Testis (tissue), 2 donors: ENCODE measurements at regions not wholly inside any gene's neighbourhood (a gene's known extent, or its start where the extent isn't known, plus 50 kb on each side); places are given as distances from the start of the nearest gene placed in this dataset.

Experiments used
- CTCF ChIP-seq, 3 experiments: fragments of 450-650 bp in 2 of 3; fragments of 200-600 bp in 1 of 3; sonication (generic) in 1 of 3; IDR thresholded peaks; one replicate each; pipeline ENCODE4 v1.5.1; 2016 to 2019; ENCODE audit warnings: antibody characterized with exemption in 3 of 3, mild to moderate bottlenecking in 2 of 3, moderate library complexity in 1 of 3
- POLR2A ChIP-seq: fragments of 450-650 bp; IDR thresholded peaks from one replicate; pipeline ENCODE4 v1.6.1; 2017; ENCODE audit warnings: antibody characterized with exemption, mild to moderate bottlenecking, moderate library complexity

GRCh38 chr13:86862137-86862536 lies 809.0 kb upstream of the SLITRK5 start:
- TF ChIP-seq CTCF (IDR thresholded peaks at IDR 0.05) (no peak), POLR2A (no peak)
